ENCODE measurements at regions not wholly inside any gene's neighbourhood (a gene's known extent, or its start where the extent isn't known, plus 50 kb on each side); places are given as distances from the start of the nearest gene placed in this dataset.

GRCh38 chr7:41835976-41836530 is 133.2 kb upstream of the INHBA start:
- no peak for DNase-seq (ENCODE audit: low read depth)
- TF ChIP-seq, protein P1, sequence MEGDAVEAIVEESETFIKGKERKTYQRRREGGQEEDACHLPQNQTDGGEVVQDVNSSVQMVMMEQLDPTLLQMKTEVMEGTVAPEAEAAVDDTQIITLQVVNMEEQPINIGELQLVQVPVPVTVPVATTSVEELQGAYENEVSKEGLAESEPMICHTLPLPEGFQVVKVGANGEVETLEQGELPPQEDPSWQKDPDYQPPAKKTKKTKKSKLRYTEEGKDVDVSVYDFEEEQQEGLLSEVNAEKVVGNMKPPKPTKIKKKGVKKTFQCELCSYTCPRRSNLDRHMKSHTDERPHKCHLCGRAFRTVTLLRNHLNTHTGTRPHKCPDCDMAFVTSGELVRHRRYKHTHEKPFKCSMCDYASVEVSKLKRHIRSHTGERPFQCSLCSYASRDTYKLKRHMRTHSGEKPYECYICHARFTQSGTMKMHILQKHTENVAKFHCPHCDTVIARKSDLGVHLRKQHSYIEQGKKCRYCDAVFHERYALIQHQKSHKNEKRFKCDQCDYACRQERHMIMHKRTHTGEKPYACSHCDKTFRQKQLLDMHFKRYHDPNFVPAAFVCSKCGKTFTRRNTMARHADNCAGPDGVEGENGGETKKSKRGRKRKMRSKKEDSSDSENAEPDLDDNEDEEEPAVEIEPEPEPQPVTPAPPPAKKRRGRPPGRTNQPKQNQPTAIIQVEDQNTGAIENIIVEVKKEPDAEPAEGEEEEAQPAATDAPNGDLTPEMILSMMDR (conservative IDR thresholded peaks at IDR 0.05; ENCODE audit: low read depth, low read length), result no peak

GRCh38 chr7:41834805-41835694 is 132.2 kb upstream of the INHBA start:
- no peak overlapping the region for H3K4me3 ChIP-seq (ENCODE audit: low read depth, low read length)
- TF ChIP-seq, protein P1 (conservative IDR thresholded peaks at IDR 0.05; ENCODE audit: low read depth, low read length), result no peak
- DNase-seq (ENCODE audit: low read depth), result no peak

More at GRCh38 chr7:41835976-41836530, 133.2 kb upstream of the INHBA start:
- no peak overlapping the region for H3K4me3 ChIP-seq (ENCODE audit: low read depth, low read length)

GRCh38 chr7:41832941-41833340 is 130.1 kb upstream of the INHBA start:
- DNase-seq (ENCODE audit: low read depth), result no peak
- TF ChIP-seq, protein P1 (conservative IDR thresholded peaks at IDR 0.05; ENCODE audit: low read depth, low read length), result no peak
- no peak overlapping the region for H3K4me3 ChIP-seq (ENCODE audit: low read depth, low read length)

DNA sequence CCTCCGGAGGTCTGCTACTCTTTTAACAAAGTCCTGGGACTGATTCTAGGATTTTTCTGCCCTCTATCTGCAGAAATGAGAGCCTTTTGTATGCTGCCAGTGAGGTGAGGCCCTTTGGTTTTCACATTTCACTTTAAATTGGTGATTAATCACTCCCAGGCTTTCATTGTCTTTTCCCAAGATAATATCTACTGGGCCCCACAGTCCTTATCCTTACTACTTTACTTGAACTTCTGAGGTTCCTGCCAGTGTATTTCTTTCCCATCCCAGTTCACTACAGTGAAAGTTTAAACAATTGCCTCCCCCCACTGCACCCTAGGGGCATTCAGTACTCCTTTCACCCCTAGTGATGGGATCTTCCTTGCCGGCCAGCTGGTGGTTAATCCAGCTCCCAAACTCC is 127.4 kb upstream of the INHBA start:
- TF ChIP-seq, protein P1 (conservative IDR thresholded peaks at IDR 0.05; ENCODE audit: low read depth, low read length), result no peak
- H3K4me3 ChIP-seq (ENCODE audit: low read depth, low read length), result no peak overlapping the region
- DNase-seq (ENCODE audit: low read depth), result no peak

DNA sequence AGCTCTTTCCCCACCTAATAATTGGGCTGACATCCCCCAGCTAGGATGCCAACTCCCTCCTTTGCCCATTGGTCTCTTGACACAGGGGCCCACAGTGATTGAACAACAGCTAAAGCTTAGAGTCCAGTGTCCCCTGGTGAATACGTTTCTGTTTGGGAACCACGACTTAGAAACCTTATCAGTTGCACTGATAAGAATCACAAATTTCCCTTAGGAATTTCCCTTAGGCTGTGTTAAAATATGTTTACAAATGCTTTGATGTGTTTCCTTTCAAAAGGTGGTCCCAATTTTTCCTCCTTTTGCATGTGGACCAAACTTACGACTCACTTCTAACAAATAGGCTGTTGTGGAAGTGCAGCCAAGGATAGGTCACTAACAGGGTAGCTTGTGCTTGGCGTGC is 126.0 kb upstream of the INHBA start:
- TF ChIP-seq, protein P1 (conservative IDR thresholded peaks at IDR 0.05; ENCODE audit: low read depth, low read length), result no peak
- DNase-seq (ENCODE audit: low read depth), result no peak
- no peak overlapping the region for H3K4me3 ChIP-seq (ENCODE audit: low read depth, low read length)

DNA sequence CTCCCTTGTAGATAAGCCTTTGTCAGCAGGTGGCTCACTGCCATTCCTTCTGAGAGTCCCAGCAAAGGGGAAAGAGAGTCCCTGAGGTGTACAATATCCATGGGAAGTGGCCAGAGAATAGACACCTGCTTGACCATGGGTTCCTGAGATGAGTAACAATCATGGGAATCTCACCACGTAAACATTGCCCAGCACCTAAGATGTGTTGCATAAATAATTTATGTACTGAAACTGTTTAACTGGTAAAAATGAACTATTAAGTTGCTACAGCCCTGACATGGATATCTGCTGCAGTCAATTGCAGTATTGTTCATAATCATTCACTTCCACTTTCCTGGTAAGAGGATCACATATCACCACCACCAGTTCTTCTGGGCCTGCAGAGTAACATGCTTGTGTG is 123.8 kb upstream of the INHBA start:
- no peak overlapping the region for H3K4me3 ChIP-seq (ENCODE audit: low read depth, low read length)
- no peak for DNase-seq (ENCODE audit: low read depth)
- TF ChIP-seq, protein P1 (conservative IDR thresholded peaks at IDR 0.05; ENCODE audit: low read depth, low read length), result no peak

Data from epithelial cell of proximal tubule (primary cell).